HG02571 (cell line): ENCODE measurements at regions not wholly inside any gene's neighbourhood (a gene's known extent, or its start where the extent isn't known, plus 50 kb on each side); places are given as distances from the start of the nearest gene placed in this dataset.

Experiments used
- ATAC-seq: cut with Tn5 transposase; IDR thresholded peaks from one replicate; pipeline ENCODE4 v1.9.1; 2021; ENCODE audit warnings: mild to moderate bottlenecking, moderate library complexity; ENCODE audit not compliant: unreplicated experiment

DNA sequence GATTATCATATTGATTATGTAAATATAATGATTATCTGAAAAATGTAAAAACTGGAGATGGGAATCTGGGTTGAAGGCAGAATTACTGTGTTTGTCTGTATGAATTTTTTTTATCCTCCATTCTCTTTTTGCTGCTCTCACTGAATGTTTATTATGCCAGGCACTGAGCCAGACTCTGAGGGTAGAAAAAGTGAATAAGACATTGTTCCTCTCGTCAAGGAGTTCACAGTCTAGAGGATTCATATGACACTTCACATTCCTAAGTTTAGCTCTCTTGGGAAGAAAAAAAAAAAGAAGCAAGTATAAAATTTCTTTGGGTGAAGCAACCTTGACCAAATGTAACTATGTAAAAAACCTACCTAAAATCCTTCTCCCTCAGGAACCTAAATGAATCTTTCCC, 120.9 kb upstream of the LMO3 start:
- no peak for ATAC-seq

DNA sequence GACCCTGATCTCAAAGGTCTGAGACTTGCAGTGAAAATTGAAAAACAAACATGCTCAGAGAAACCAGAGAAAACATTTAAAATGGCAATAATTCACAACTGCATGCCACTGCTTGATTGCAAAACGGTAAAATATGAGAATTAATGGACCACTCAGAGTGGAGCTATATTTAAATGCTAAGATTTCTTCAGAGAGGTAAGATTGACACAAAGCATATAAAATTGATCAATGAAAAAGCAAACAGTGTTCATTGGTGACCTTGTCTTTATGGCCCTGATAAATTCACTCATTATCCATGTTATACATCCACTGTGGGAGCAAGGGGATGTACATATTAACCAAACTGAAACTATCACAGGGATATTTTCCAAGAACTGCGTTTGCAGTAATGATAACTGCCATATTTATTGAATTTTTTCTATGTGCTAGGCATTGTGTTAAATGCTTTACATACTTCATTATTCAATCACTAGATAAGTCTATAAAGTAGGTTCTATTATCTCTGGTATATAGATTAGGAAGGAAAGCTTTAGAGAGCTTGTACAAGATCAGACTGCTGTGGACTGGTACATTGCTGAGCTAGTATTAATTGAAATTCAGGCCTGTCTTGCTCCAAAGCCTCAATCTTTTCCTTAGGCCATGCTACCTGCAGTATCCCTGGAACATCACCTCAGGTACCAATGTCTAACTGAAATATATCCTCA, 113.9 kb upstream of the LMO3 start:
- no peak for ATAC-seq

DNA sequence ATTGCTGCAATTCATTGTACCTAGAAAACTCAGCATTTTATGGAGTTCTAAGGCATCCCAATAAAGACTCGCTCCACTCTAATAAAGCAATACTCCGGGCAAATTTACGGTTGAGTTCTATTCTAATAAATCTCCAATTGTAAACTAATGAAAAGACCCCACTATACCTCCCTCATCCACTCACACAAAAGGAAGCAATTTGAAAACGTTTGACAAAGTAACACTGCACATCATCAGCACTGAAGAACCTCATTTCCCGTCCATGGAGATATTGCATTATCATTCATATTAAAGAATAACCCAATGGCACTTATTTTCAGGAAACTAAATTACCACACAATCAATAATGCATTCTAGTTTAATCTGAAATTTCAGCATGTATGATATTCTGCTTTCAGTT, 111.0 kb upstream of the LMO3 start:
- ATAC-seq = no peak

DNA sequence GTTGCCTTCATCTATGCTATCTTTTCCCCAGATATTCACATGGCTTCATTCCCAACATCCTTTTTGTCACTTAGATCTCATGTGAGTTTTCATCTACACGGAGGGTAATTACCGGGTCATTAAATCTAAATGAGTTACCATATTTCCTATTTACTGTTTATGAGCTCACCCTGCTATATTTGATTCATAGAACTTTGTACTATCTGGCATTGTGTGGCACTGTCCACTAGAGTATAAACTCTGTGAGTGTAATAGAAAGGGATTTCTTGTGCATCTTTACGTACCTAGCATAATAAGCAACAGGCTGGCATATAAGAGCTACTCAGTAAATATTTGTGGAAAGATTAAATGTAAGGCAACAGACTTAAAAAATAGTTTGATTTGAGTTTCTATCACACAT, 86.1 kb upstream of the LMO3 start:
- ATAC-seq = no peak

DNA sequence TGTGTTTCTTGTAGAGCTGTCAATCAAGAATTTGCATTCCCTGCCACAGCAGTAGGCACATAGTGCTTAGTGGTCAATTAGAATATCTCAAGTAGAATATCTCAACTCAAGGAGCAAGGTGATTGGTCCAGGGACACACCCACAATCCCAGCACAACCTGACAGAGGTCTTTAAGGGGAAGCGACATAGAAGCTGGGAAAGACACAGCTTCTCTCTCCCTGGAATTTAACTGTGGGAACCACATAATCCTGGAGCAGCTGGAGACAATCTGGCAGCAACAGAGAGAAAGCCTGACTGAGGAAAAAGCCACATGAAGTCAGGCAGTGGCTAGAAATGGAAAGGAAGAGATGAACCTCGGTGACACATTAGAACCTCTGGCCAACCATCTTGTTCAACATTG, 85.7 kb upstream of the LMO3 start:
- no peak for ATAC-seq

DNA sequence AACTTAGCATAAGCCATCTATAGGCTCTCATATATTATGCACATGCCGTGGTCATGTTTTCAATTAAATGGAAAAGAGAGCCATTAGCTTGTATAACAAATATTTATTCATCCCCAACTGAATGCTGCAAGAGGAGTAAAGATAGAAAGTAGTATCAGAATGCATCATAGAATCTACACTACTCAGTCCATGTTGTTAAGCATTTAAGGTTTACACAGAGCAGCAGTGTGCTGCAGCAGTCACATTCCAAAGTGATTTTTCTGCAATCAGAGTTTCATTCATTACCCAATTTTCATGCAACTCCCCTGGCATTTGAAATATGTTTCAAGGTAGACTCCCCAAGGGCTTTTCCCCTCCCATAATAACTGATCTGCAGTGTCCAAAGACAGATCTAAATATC, 82.2 kb upstream of the LMO3 start:
- ATAC-seq = no peak

DNA sequence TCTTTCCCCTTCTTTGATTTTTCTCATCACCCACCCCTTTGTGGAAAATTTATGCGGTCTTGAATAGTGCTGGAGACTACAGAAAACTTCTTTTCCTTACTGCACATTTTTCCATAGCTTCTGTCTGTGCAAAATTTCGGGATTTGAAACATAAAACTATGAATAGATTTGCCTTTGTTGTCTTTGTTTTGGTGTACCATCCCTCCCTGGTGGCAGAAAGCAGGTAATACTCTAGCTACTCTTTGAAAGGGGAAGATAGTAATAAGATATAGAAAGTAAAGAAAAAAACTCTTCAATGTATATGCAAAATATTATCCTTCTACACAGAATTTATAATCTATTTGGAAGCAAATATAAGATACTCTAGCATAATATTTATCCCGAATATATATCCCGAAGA, 79.1 kb upstream of the LMO3 start:
- ATAC-seq = no peak

DNA sequence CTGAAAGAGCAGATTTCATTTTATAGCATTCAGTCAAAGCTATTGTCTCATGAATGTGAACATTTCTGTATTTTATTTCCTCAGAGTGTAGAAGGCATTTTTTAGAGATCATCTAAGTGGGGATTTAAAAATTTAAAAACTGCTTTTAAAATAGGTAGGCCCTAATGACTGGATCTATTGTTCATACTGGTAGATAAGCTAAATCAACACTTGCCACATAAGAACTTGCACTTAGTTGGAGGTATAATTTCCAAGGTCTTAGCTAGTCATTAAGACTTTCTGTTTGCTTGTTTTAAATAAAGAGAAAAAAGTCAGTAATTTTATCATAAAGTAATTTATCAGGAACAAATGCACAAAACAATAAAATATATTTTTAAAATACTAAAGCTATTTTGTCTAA, 75.2 kb upstream of the LMO3 start:
- no peak for ATAC-seq

DNA sequence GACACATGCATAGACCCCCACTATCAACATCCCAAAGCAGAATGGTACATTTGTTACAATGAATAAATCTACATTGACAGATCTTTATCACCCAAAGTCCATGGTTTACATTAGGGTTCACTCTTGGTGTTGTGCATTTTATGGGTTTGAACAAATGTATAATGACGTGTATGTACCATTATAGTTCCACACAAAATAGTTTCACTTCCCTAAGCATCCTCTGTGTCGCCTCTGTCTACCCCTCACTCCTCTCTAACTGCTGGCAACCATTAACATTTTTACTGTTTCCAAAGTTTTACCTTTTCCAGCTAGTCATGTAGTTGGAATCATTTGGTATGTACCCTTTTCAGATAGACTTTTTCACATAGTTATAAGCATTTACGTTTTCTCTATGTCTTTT, 69.5 kb upstream of the LMO3 start:
- ATAC-seq = no peak

DNA sequence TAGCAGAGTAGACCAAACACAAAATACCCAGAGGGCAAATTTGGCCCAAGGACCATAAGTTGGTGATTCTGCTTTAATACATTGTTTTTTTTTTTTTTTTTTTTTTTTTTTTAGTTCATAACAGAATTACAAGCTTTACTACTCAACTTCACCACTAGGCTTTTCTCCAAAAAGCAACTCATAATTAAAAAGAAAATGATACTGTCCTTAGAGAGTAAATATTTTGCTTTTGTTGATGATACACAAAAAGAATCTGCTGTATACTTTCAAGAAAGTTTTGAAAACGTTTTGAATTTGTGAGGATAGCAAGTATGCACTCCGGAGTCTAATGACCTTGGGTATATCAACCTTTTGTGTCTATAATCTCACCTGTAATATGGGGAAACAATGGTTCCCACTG, 68.9 kb upstream of the LMO3 start:
- ATAC-seq = no peak

DNA sequence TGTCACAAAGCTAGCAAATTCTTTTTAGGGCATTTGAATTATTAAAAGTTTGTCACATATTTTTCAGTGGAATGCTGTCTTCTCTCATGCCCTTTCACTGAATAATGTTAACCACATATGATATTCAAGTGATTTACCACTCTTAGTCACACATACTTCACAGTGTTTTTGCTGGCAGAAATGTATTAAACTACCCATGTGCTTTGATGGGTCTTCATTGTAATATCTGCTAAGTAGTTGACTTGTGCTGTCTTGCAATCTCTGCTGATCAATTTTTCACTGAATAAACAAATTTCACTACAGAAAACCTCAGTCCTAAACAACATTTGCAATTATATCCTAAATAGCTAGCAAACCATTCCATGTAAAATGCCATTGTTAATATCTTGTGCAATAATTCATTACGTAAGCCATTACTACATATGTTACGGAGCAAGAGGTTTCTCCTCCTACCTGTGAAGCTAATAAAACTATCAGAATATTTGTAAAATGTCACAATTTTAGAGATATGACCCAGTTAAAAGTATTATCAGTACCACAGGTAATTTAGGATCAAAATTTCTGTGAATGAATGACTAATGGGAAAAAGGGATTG, 64.6 kb upstream of the LMO3 start:
- no peak for ATAC-seq

DNA sequence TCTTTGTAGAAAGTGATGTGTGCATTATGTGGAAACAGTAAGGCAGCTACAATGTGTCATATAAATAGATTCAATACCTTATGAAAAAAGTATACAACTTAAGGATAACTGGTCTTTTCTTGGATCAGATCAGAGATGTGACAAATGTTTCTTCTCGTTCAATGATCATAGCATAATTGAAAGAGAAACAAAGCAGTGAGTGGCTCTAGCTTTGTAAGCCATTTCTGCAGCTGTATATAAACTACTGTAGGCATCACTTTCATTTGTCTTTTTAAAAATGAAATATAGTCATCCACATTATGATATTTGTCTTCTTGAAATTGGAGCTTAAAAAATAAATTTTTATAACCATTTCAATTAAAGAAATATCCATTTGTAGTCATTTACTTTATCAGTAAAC, 63.8 kb upstream of the LMO3 start:
- ATAC-seq = no peak

DNA sequence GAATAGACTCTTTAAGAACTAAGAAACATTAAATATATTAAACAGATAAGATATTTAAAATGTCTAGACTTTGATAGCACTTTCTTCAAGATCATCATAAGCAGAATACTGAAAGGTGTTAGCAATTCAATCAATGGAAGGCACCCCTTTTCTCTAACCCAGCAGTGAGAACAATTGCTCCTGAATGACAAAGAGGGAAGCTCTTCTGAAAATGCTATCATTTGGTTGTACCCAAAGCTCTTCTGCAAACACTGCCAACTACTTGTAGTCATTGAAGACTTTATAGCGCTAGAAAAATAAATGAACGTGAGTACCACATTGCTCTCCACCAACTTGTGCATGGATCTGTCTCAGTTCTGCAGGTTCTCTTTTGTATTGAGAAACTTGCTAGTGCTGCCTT, 62.2 kb upstream of the LMO3 start:
- ATAC-seq = no peak

DNA sequence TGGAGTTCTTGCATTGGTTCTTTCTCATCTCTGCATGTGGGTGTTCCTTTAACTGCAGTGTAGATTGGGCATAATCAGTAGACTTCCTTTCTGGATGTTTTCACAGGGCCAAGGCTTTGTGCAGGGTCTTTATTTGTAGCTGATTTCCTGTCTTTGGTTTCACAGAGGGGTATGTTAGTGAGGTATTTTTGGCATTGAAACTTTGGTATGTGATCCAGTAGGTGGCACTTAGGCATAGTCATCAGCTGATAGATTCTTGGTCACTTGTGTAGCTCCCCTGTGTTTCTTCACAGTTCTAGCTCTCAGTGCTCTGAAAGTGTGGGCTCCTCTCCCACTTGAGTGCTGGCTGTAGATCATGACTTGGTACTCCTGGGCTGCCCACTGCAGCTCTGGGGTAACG, 52.7 kb upstream of the LMO3 start:
- ATAC-seq = no peak
